ENCODE measurements at regions not wholly inside any gene's neighbourhood (a gene's known extent, or its start where the extent isn't known, plus 50 kb on each side); places are given as distances from the start of the nearest gene placed in this dataset.
"Not testable (repeated sequence)": the region's sequence is repeated elsewhere in the genome, so short reads cannot be mapped to it uniquely, and the experiment has no call there.

DNA sequence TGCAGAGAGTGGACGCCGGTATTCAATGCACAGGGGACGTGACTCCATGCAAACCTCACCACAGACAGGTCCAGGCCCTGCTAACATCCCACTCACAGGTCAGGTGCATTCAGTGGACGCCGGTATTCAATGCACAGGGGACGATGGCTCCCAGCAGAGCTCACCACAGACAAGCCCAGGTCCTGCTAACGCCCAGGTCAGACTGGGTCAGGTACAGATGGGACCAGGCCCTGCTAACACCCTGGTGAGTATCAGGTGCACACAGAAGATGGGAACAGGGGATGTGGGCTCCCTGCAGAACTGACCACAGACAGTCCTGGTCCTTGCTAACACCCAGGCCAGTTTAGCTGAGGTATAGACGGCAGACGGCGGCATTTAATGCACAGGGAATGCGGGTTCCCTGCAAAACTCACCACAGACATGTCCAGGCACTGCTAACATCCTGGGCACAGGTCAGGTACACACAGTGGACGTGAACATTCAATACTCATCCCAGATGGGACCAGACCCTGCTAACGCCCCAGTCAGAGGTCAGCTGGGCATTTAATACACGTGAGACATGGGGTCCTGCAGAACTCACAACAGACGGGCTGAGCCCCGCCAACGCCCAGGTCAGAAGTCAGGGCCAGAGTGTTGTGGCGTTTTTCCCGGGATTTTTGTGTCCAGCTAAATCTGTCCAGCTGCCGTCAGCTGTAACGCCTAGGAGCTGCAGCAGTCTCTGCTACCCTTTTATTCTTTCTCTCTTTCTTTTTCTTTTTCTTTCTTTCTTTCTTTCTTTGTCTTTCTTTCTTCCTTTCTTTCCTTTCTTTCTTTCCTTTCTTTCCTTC is 99.2 kb downstream of the SHOX start:
- Histone ChIP-seq H3K4me1 (no peaks in the 10 kb centered on the region), H3K36me3 (no peaks in the 10 kb centered on the region), H3K27ac (no peak overlapping the region), H3K9me3 (peaks cover 0 to 3% (median 0%) of the 10 kb centered on the region in 8 donors), H3K27me3 (replicated peaks in 1 of 7) (no peaks in the 10 kb centered on the region), H3K4me3 (no peak overlapping the region)
- intact Hi-C loops (cut with DNase I; ENCODE audit: low total_unique reads): no loop called here
- 80 to 85% (median 81%) methylated on average over 15 to 21 of the region's 21 CpGs for WGBS, 5 donors
- DNase-seq: no peak
- TF ChIP-seq, protein P1, sequence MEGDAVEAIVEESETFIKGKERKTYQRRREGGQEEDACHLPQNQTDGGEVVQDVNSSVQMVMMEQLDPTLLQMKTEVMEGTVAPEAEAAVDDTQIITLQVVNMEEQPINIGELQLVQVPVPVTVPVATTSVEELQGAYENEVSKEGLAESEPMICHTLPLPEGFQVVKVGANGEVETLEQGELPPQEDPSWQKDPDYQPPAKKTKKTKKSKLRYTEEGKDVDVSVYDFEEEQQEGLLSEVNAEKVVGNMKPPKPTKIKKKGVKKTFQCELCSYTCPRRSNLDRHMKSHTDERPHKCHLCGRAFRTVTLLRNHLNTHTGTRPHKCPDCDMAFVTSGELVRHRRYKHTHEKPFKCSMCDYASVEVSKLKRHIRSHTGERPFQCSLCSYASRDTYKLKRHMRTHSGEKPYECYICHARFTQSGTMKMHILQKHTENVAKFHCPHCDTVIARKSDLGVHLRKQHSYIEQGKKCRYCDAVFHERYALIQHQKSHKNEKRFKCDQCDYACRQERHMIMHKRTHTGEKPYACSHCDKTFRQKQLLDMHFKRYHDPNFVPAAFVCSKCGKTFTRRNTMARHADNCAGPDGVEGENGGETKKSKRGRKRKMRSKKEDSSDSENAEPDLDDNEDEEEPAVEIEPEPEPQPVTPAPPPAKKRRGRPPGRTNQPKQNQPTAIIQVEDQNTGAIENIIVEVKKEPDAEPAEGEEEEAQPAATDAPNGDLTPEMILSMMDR (IDR thresholded peaks at IDR 0.05 in 8 of 11, conservative IDR thresholded peaks at IDR 0.05 in 3 of 11): no peak
- no peak for TF ChIP-seq POLR2AphosphoS5 (IDR thresholded peaks at IDR 0.05)
- no peak for TF ChIP-seq POLR2A (IDR thresholded peaks at IDR 0.05)

DNA sequence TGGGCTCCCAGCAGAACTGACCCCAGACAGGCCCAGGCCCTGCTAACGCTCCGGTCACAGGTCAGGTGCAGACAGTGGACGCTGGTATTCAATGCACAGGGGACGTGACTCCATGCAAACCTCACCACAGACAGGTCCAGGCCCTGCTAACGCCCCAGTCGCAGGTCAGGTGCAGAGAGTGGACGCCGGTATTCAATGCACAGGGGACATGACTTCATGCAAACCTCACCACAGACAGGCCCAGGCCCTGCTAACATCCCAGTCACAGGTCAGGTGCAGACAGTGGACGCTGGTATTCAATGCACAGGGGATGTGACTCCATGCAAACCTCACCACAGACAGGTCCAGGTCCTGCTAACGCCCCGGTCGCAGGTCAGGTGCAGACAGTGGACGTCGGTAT is 98.5 kb downstream of the SHOX start:
- H3K4me1 ChIP-seq; H3K27me3 ChIP-seq (replicated peaks in 1 of 7); intact Hi-C loops (cut with DNase I; ENCODE audit: low total_unique reads); H3K27ac ChIP-seq; DNase-seq; H3K36me3 ChIP-seq; H3K4me3 ChIP-seq; H3K9me3 ChIP-seq: not testable (repeated sequence)
- WGBS, 5 donors: 84 to 92% (median 87%) methylated on average over 10 to 14 of the region's 14 CpGs; no CpG with 5 or more reads in 1 of the 5 donors

DNA sequence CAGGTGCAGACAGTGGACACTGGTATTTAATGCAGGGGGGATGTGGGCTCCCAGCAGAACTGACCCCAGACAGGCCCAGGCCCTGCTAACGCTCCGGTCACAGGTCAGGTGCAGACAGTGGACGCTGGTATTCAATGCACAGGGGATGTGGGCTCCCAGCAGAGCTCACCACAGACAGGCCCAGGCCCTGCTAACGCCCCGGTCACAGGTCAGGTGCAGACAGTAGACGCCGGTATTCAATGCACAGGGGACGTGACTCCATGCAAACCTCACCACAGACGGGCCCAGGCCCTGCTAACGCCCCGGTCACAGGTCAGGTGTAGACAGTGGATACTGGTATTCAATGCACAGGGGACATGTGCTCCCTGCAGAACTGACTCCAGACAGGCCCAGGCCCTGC is 98.0 kb downstream of the SHOX start:
- H3K27ac ChIP-seq; H3K4me3 ChIP-seq; H3K36me3 ChIP-seq; intact Hi-C loops (cut with DNase I; ENCODE audit: low total_unique reads); H3K4me1 ChIP-seq; DNase-seq; H3K27me3 ChIP-seq (replicated peaks in 1 of 7): not testable (repeated sequence)
- WGBS, 5 donors: 78 to 87% (median 84%) methylated on average over 10 to 11 of the region's 11 CpGs; no CpG with 5 or more reads in 2 of the 5 donors
- peaks cover 0 to 13% (median 8%) of the 10 kb centered on the region in 8 donors for H3K9me3 ChIP-seq

DNA sequence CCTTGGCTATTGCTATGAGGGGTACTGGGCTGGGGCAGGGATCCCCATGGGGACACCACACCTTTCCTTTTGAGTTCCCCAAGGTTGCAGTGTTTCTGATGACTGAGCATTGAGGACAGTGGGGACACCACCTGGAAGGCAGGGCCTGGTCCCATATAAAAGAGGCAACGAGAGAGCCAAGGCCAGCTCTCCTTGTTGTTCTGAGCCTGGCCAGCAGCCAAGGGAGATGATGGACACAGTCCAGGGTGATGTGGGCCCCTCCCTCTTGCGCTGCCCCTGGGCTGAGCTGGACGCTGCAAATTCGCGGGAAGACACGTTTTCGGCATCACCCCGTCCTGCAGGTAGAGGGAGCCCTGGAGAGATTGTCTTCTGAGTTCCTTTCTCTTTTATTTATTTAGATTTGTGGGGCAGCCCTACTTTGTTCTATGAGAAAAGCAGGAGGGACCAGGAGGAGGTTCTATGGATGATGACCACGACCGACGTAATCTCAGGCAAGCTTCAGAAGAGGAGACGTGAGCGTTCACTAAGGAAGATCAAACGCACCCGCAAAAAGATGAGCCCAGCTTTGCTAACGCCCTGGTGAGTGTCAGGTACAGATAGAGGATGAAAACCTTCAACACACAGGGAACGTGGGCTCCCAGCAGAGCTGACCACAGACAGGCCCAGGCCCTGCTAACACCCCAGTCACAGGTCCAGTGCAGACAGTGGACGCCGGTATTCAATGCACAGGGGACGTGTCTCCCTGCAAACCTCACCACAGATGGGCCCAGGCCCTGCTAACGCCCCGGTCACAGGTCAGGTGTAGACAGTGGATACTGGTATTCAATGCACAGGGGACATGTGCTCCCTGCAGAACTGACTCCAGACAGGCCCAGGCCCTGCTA is 97.4 kb downstream of the SHOX start:
- TF ChIP-seq POLR2A (IDR thresholded peaks at IDR 0.05) (no peak), POLR2AphosphoS5 (IDR thresholded peaks at IDR 0.05) (no peak)
- TF ChIP-seq, protein P1 (IDR thresholded peaks at IDR 0.05 in 8 of 11, conservative IDR thresholded peaks at IDR 0.05 in 3 of 11): no peak
- WGBS, 5 donors: 52 to 61% (median 56%) methylated on average over 19 to 22 of the region's 22 CpGs
- intact Hi-C loops (cut with DNase I; ENCODE audit: low total_unique reads): no loop called here
- H3K9me3 ChIP-seq: peaks cover 0 to 17% (median 12%) of the 10 kb centered on the region in 8 donors
- no peaks in the 10 kb centered on the region for H3K27me3 ChIP-seq (replicated peaks in 1 of 7)
- H3K27ac ChIP-seq: no peak overlapping the region
- no peaks in the 10 kb centered on the region for H3K36me3 ChIP-seq
- H3K4me3 ChIP-seq: no peak overlapping the region
- H3K4me1 ChIP-seq: no peaks in the 10 kb centered on the region
- no peak for DNase-seq

DNA sequence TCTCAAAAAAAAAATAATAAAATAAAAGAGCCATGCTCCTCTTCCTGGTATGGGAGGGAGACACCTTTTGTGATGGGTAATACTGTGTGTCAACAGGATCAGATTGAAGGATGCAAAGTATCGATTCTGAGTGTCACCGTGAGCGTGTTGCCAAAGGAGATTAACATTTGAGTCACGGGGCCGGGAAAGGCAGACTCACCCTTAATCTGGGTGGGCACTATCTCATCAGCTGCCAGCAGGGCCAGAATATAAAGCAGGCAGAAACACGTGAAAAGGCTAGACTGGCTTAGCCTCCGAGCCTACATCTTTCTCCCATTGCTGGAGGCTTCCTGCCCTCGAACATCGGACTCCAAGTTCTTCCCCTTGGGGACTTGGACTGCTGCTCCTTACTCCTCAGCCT is 95.4 kb downstream of the SHOX start:
- TF ChIP-seq, protein P1 (IDR thresholded peaks at IDR 0.05 in 8 of 11, conservative IDR thresholded peaks at IDR 0.05 in 3 of 11): no peak
- TF ChIP-seq POLR2AphosphoS5 (IDR thresholded peaks at IDR 0.05): no peak
- no peak for TF ChIP-seq POLR2A (IDR thresholded peaks at IDR 0.05)
- intact Hi-C loops (cut with DNase I; ENCODE audit: low total_unique reads): no loop called here
- WGBS, 5 donors: 90 to 96% (median 92%) methylated on average over 9 of the region's 9 CpGs
- no peak for DNase-seq
- Histone ChIP-seq H3K27ac (no peak overlapping the region), H3K4me3 (no peak overlapping the region), H3K27me3 (replicated peaks in 1 of 7) (no peaks in the 10 kb centered on the region), H3K9me3 (peaks cover 0 to 17% (median 12%) of the 10 kb centered on the region in 8 donors), H3K4me1 (no peaks in the 10 kb centered on the region), H3K36me3 (no peaks in the 10 kb centered on the region)
